Osteoblast (primary cell): ENCODE measurements at regions not wholly inside any gene's neighbourhood (a gene's known extent, or its start where the extent isn't known, plus 50 kb on each side); places are given as distances from the start of the nearest gene placed in this dataset.
A peak's percentile ranks its signal among the peaks of the same experiment; 100 is the strongest.
"Not testable (repeated sequence)": the region's sequence is repeated elsewhere in the genome, so short reads cannot be mapped to it uniquely, and the experiment has no call there.

Source experiments
- DNase-seq: peaks from one replicate; pipeline ENCODE4 v3.0.0; 2011; ENCODE audit warnings: low spot score, mixed read lengths; ENCODE audit not compliant: insufficient read length; ENCODE audit errors: missing footprints
- H2AFZ ChIP-seq: 2 replicates; pipeline ENCODE4 v1.6.0; 2011; ENCODE audit warnings: mild to moderate bottlenecking, low read length
- H3K27ac ChIP-seq: 2 replicates; pipeline ENCODE4 v1.5.1; 2011; ENCODE audit warnings: mild to moderate bottlenecking, low read depth, low read length, moderate library complexity
- H3K27me3 ChIP-seq: 2 replicates; pipeline ENCODE4 v1.6.0; 2012; ENCODE audit warnings: mild to moderate bottlenecking, control low read depth, inconsistent platforms, low read length, moderate library complexity; ENCODE audit not compliant: insufficient read depth
- H3K36me3 ChIP-seq: 2 replicates; pipeline ENCODE4 v1.5.1; 2011; ENCODE audit warnings: mild to moderate bottlenecking, low read length, control low read depth, moderate library complexity; ENCODE audit not compliant: insufficient read depth
- H3K4me1 ChIP-seq: 2 replicates; pipeline ENCODE4 v1.5.1; 2011; ENCODE audit warnings: mild to moderate bottlenecking, low read length, control low read depth, moderate library complexity; ENCODE audit not compliant: insufficient read depth
- H3K4me2 ChIP-seq: 2 replicates; pipeline ENCODE4 v1.6.0; 2011; ENCODE audit warnings: mild to moderate bottlenecking, low read length; ENCODE audit not compliant: insufficient read depth
- H3K4me3 ChIP-seq: fragments of 200-600 bp; sonication (generic); 3 replicates; pipeline ENCODE4 v1.5.1; 2012; ENCODE audit warnings: mild to moderate bottlenecking, low read length, inconsistent platforms; ENCODE audit not compliant: insufficient read depth
- H3K79me2 ChIP-seq: 2 replicates; pipeline ENCODE4 v1.6.0; 2012; ENCODE audit warnings: mild to moderate bottlenecking, low read length, control low read depth, inconsistent platforms; ENCODE audit not compliant: insufficient read depth
- H3K9me3 ChIP-seq: 2 replicates; pipeline ENCODE4 v1.5.1; 2011; ENCODE audit warnings: low read depth, low read length, control low read depth
- H4K20me1 ChIP-seq: 2 replicates; pipeline ENCODE4 v1.6.0; 2012; ENCODE audit warnings: mild to moderate bottlenecking, low read length, control low read depth; ENCODE audit not compliant: insufficient read depth
- TF ChIP-seq, protein P1 (sequence below): IDR thresholded peaks from 2 replicates; pipeline ENCODE4 v1.5.1; 2011; ENCODE audit warnings: mild to moderate bottlenecking, low read depth, low read length, moderate library complexity; ENCODE audit errors: extremely low read depth

DNA sequence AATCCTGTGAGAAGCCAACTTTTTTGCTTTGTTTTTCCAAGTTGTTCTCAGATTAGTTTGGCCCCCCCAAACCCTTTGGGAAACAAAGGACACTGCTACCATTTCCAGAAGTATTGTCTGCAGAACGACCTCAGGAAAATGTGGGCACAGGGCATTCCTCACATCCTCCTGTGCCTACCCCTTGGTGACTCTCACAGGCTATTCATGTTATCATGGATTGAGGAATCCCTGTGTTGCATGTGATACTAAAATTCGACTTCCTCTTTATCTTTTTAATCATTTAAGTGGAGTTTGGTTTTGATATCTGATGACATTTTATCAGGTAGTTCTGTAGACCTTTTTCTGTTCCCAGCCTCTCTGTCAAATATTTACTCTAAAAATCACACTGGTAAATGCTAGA lies 184.5 kb downstream of the FASLG start:
- no peak overlapping the region for H3K27ac ChIP-seq
- H3K36me3 ChIP-seq, result no peaks in the 10 kb centered on the region
- no peak overlapping the region for H3K4me2 ChIP-seq
- peaks cover under 1% of the 10 kb centered on the region for H3K4me1 ChIP-seq
- H3K9me3 ChIP-seq, result no peaks in the 10 kb centered on the region
- H2AFZ ChIP-seq, result no peak overlapping the region
- H3K4me3 ChIP-seq, result no peak overlapping the region
- no peak for DNase-seq
- no peaks in the 10 kb centered on the region for H4K20me1 ChIP-seq
- TF ChIP-seq, protein P1, sequence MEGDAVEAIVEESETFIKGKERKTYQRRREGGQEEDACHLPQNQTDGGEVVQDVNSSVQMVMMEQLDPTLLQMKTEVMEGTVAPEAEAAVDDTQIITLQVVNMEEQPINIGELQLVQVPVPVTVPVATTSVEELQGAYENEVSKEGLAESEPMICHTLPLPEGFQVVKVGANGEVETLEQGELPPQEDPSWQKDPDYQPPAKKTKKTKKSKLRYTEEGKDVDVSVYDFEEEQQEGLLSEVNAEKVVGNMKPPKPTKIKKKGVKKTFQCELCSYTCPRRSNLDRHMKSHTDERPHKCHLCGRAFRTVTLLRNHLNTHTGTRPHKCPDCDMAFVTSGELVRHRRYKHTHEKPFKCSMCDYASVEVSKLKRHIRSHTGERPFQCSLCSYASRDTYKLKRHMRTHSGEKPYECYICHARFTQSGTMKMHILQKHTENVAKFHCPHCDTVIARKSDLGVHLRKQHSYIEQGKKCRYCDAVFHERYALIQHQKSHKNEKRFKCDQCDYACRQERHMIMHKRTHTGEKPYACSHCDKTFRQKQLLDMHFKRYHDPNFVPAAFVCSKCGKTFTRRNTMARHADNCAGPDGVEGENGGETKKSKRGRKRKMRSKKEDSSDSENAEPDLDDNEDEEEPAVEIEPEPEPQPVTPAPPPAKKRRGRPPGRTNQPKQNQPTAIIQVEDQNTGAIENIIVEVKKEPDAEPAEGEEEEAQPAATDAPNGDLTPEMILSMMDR, result no peak
- H3K79me2 ChIP-seq, result no peaks in the 10 kb centered on the region
- no peaks in the 10 kb centered on the region for H3K27me3 ChIP-seq

DNA sequence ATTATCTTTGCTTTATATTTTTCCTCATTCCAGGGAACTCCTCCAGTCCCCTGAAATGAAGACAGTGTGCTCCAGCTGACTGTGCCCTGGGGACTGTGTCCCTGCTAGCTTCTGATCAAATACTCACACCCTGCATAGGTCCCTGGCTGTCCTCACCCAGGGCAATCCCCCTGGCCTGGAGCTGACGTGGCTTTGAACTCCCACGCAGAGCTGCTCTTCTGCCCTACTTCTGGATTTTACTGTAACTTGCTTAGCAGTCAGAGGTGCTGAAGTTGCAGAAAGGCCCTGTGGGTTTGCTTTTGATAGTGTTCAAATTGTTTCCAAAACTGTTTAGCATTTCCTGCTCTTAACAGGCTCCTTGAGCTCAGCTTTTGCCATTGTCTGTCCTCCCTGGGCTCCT lies 186.5 kb downstream of the FASLG start:
- peak overlapping the region; percentile 2 for H2AFZ ChIP-seq
- no peaks in the 10 kb centered on the region for H3K79me2 ChIP-seq
- H3K36me3 ChIP-seq, result no peaks in the 10 kb centered on the region
- no peak for DNase-seq
- TF ChIP-seq, protein P1, result no peak
- H3K4me2 ChIP-seq, result no peak overlapping the region
- H3K4me3 ChIP-seq, result no peak overlapping the region
- H3K9me3 ChIP-seq, result no peaks in the 10 kb centered on the region
- H3K27ac ChIP-seq, result no peak overlapping the region
- H4K20me1 ChIP-seq, result no peaks in the 10 kb centered on the region
- no peaks in the 10 kb centered on the region for H3K4me1 ChIP-seq
- no peaks in the 10 kb centered on the region for H3K27me3 ChIP-seq

DNA sequence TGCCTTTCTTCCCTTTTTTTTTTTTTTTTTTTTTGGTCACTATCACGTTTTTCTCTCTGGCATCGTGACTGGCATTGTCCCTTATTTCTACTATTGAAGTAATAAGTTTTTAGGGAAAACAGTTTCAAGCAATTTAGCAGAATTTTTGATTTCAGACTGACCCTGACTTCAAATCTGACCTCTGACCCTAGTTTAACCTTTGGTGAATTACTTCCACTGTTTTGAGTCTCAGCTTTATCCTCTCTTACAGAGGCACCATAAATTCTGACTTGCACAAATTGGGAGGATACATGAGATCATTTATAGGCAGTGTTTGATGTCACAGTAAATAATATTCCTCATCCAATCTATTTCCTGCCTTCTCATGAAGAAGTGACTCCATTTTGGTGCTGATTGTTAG lies 187.0 kb downstream of the FASLG start:
- H3K4me1 ChIP-seq, result no peaks in the 10 kb centered on the region
- H2AFZ ChIP-seq, result no peak overlapping the region
- H3K4me3 ChIP-seq, result no peak overlapping the region
- H3K27ac ChIP-seq, result no peak overlapping the region
- H3K4me2 ChIP-seq, result no peak overlapping the region
- H4K20me1 ChIP-seq, result no peaks in the 10 kb centered on the region
- TF ChIP-seq, protein P1, result no peak
- no peaks in the 10 kb centered on the region for H3K9me3 ChIP-seq
- H3K79me2 ChIP-seq, result no peaks in the 10 kb centered on the region
- H3K36me3 ChIP-seq, result no peaks in the 10 kb centered on the region
- no peaks in the 10 kb centered on the region for H3K27me3 ChIP-seq
- DNase-seq, result no peak

- not testable (repeated sequence) for H3K4me3 ChIP-seq, H3K36me3 ChIP-seq, H4K20me1 ChIP-seq, H3K79me2 ChIP-seq, H2AFZ ChIP-seq, H3K4me1 ChIP-seq, H3K4me2 ChIP-seq, DNase-seq, H3K9me3 ChIP-seq, H3K27me3 ChIP-seq, H3K27ac ChIP-seq
Observed at GRCh38 chr1:172847814-172848213, 188.9 kb downstream of the FASLG start.
